Adrenal gland (tissue), 9 donors: ENCODE measurements at regions not wholly inside any gene's neighbourhood (a gene's known extent, or its start where the extent isn't known, plus 50 kb on each side); places are given as distances from the start of the nearest gene placed in this dataset.
A peak's percentile ranks its signal among the peaks of the same experiment; 100 is the strongest.

Experiments used
- DNase-seq, 7 donors: peaks; one replicate each; pipeline ENCODE4 v3.0.0-alpha.2; 2019 to 2020
- H3K27ac ChIP-seq, 5 donors: fragments of 200-600 bp; sonication (generic) in 4 of 5; 1 replicate in 3 of 5; 2 replicates in 2 of 5; pipeline versions ENCODE4 v1.5.1 to v1.8.0; 2016 to 2020; ENCODE audit warnings: mild to moderate bottlenecking in 1 of 5
- H3K27me3 ChIP-seq: fragments of 200-600 bp; 2 replicates; pipeline ENCODE4 v1.8.0; 2021
- H3K36me3 ChIP-seq, 2 donors: fragments of 200-600 bp; replicated peaks in 1 of 2; 1 replicate in 1 of 2; 2 replicates in 1 of 2; pipeline versions ENCODE4 v1.5.1 to v1.8.0; 2018 to 2022
- H3K4me1 ChIP-seq, 2 donors: fragments of 200-600 bp; replicated peaks in 1 of 2; 1 replicate in 1 of 2; 2 replicates in 1 of 2; pipeline versions ENCODE4 v1.5.1 to v1.8.0; 2018 to 2021
- H3K4me3 ChIP-seq, 4 donors: fragments of 200-600 bp; sonication (generic) in 3 of 4; one replicate each; pipeline ENCODE4 v1.5.1; 2016 to 2018
- H3K9me3 ChIP-seq, 3 donors: fragments of 200-600 bp; sonication (generic) in 1 of 3; replicated peaks in 1 of 3; 1 replicate in 2 of 3; 2 replicates in 1 of 3; pipeline versions ENCODE4 v1.5.1 to v1.8.0; 2016 to 2021
- POLR2A ChIP-seq, 2 donors: fragments of 450-650 bp; IDR thresholded peaks; one replicate each; pipeline ENCODE4 v1.6.1; 2017; ENCODE audit warnings: antibody characterized with exemption in 2 of 2, mild to moderate bottlenecking in 2 of 2, moderate library complexity in 1 of 2
- WGBS, 4 donors: extraction: QIAGEN DNeasy Blood & Tissue Kit in 2 of 4; methylation state at CpG; one replicate each; pipeline versions ENCODE4 v1.1.5 to v1.1.7; 2013 to 2017; 5-methylcytosine and 5-hydroxymethylcytosine counted together
- intact Hi-C, 2 donors: fragments of 100-400 bp; cut with DNase I; formaldehyde crosslinking; loops; one replicate each; pipeline versions ENCODE4 v1.14.1 to v1.15.0; 2022 to 2023
- TF ChIP-seq, protein P1 (sequence below), 6 experiments: fragments of 450-650 bp in 4 of 6; fragments of 200-600 bp in 2 of 6; sonication (generic) in 1 of 6; IDR thresholded peaks; 1 replicate in 5 of 6; 2 replicates in 1 of 6; pipeline versions ENCODE4 v1.5.1 to v1.8.0; 2016 to 2021; ENCODE audit warnings: antibody characterized with exemption in 6 of 6, mild to moderate bottlenecking in 2 of 6, moderate library complexity in 1 of 6
- donor health status: healthy with polysubstance abuse.
- donor health status: Bipolar disorder and iron deficiency.
- donor health status: DM: yes; HTN: yes; CAD: no.
- donor health status: DM: no; HTN: no; CAD: no.
- donor health status: DM: no; HTN: no; CAD: no.

GRCh38 chr15:68503791-68504680 is 72.1 kb upstream of the ITGA11 start:
- H3K4me1 ChIP-seq = no peaks in the 10 kb centered on the region
- H3K9me3 ChIP-seq = no peaks in the 10 kb centered on the region
- 50 to 70% (median 67%) methylated on average over 7 to 11 of the region's 11 CpGs for WGBS, 4 donors
- H3K27ac ChIP-seq = no peak overlapping the region
- intact Hi-C loops = no loop called here
- H3K36me3 ChIP-seq = no peaks in the 10 kb centered on the region
- H3K27me3 ChIP-seq = no peaks in the 10 kb centered on the region
- peak in 1 of 7 donors; percentile 40 for DNase-seq
- H3K4me3 ChIP-seq = no peak overlapping the region
- no peak for TF ChIP-seq POLR2A (IDR thresholded peaks at IDR 0.05)
- TF ChIP-seq, protein P1, sequence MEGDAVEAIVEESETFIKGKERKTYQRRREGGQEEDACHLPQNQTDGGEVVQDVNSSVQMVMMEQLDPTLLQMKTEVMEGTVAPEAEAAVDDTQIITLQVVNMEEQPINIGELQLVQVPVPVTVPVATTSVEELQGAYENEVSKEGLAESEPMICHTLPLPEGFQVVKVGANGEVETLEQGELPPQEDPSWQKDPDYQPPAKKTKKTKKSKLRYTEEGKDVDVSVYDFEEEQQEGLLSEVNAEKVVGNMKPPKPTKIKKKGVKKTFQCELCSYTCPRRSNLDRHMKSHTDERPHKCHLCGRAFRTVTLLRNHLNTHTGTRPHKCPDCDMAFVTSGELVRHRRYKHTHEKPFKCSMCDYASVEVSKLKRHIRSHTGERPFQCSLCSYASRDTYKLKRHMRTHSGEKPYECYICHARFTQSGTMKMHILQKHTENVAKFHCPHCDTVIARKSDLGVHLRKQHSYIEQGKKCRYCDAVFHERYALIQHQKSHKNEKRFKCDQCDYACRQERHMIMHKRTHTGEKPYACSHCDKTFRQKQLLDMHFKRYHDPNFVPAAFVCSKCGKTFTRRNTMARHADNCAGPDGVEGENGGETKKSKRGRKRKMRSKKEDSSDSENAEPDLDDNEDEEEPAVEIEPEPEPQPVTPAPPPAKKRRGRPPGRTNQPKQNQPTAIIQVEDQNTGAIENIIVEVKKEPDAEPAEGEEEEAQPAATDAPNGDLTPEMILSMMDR (IDR thresholded peaks at IDR 0.05) = no peak

- H3K27ac ChIP-seq = no peak overlapping the region
- intact Hi-C loops = no loop called here
- H3K4me3 ChIP-seq = no peak overlapping the region
- no peaks in the 10 kb centered on the region for H3K9me3 ChIP-seq
- no peaks in the 10 kb centered on the region for H3K36me3 ChIP-seq
- H3K27me3 ChIP-seq = no peaks in the 10 kb centered on the region
- 53 to 66% (median 64%) methylated on average over 3 to 8 of the region's 8 CpGs for WGBS, 4 donors
- DNase-seq = peak in 1 of 7 donors; percentile 13
- H3K4me1 ChIP-seq = no peaks in the 10 kb centered on the region
- TF ChIP-seq, protein P1 (IDR thresholded peaks at IDR 0.05) = no peak
- no peak for TF ChIP-seq POLR2A (IDR thresholded peaks at IDR 0.05)
Observed at GRCh38 chr15:68504681-68505170, 72.8 kb upstream of the ITGA11 start.

DNA sequence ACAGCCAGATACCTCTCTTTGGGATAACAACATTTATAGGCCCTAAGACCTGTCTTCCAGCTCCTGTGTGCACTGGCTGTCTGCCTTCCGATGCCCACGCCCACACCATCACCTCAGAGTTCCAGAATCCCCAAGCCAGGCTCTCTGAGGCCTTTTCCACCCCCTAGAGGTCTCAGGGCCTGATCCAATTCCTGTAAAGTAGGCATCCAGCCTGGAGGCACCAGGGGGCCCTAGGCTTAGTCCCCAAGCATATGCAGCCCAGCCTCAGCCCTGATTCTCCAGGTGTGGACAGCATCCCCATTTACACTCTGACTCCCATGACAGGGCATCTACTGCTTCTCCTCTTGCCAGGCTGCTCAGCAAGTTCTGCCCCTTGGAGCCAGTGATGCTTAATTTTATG is 72.7 kb upstream of the CORO2B start:
- no peaks in the 10 kb centered on the region for H3K36me3 ChIP-seq
- TF ChIP-seq, protein P1 (IDR thresholded peaks at IDR 0.05) = no peak
- no peak for TF ChIP-seq POLR2A (IDR thresholded peaks at IDR 0.05)
- DNase-seq = peak in 1 of 7 donors; percentile 17
- no peaks in the 10 kb centered on the region for H3K9me3 ChIP-seq
- H3K27me3 ChIP-seq = no peaks in the 10 kb centered on the region
- WGBS, 4 donors = 85 to 94% (median 93%) methylated on average over 2 of the region's 2 CpGs
- intact Hi-C loops = no loop called here
- H3K4me3 ChIP-seq = no peak overlapping the region
- H3K27ac ChIP-seq = no peak overlapping the region
- no peaks in the 10 kb centered on the region for H3K4me1 ChIP-seq

GRCh38 chr15:68507447-68507846 is 71.3 kb upstream of the CORO2B start:
- 91 to 100% (median 98%) methylated on average over 2 of the region's 2 CpGs for WGBS, 4 donors
- no peak for TF ChIP-seq POLR2A (IDR thresholded peaks at IDR 0.05)
- TF ChIP-seq, protein P1 (IDR thresholded peaks at IDR 0.05) = no peak
- no peaks in the 10 kb centered on the region for H3K27me3 ChIP-seq
- H3K9me3 ChIP-seq = no peaks in the 10 kb centered on the region
- no peak overlapping the region for H3K27ac ChIP-seq
- no peaks in the 10 kb centered on the region for H3K36me3 ChIP-seq
- DNase-seq = no peak
- H3K4me3 ChIP-seq = no peak overlapping the region
- intact Hi-C loops = no loop called here
- peaks cover 0 to 3% of the 10 kb centered on the region in 2 donors for H3K4me1 ChIP-seq
